Stimulated activated CD4-positive, alpha-beta T cell treated with anti-CD3 and anti-CD28 coated beads, Interleukin-1b, Interleukin-23, amount 100 ng/mL, for 4 hours (primary cell): ENCODE measurements at regions not wholly inside any gene's neighbourhood (a gene's known extent, or its start where the extent isn't known, plus 50 kb on each side); places are given as distances from the start of the nearest gene placed in this dataset.

Experiments
- DNase-seq, 2 donors: peaks; one replicate each; pipeline ENCODE4 v3.0.0-alpha.2; 2020; ENCODE audit warnings: low read depth in 2 of 2

DNA sequence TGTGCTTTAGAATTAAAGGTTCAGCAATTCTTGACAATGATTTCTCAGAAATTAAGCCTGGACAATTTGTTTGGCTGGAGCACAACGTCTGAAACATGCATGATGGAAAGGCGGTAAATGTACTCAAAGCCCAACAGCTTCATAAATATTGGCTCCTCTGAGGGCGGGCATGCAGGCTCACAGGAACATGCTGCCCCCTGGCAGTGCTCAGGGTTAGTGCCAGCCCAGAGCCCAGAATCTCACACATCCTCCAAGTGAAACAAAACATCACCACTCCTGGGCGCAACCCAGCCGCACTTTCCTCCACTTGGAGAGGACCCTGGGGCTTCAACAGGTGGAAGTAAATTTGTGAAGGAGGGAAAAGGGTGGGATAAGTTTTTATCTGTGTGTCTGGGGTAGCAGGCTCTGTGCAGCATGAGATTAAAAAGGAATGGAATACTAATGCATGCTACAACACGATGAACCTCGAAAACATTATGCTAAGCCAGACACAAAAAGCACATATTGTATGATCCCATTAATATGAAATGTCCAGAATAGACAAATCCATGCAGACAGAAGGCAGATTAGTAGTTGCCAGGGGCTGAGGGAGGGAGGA lies 54.1 kb upstream of the PTPRT start:
- no peak for DNase-seq

DNA sequence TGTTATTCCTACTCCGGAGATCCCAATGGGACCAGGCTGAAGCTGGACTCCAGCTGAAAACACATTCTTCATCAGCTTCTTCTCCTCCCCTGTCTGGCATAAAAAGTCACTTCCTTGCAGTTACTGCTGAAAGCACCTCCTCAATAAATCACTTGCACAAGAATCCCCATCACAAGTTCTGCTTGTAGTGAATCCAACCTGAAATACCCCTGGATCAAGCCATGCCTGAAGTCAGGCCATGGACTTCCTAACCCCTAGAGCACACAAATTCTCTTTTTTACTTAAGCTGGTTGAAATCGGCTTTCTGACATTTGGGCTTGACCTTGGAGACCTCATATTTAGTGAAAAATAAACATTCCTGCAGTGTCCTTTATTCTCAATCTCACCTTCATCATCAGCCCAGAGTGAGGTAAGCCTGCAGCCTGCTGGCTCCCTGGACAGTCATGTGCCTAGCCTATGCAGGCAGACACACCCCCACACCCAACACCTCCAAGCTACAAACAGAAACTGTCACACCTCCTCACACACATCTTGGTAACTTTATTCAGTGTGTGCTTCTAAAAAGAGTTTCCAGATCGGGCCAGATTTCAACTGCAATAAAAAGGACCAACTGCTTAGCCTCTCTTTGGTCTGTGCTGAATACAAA lies 51.5 kb upstream of the PTPRT start:
- DNase-seq = no peak
